A673 (cell line): ENCODE measurements at regions not wholly inside any gene's neighbourhood (a gene's known extent, or its start where the extent isn't known, plus 50 kb on each side); places are given as distances from the start of the nearest gene placed in this dataset.

Experiments
- BruUV-seq: library from RNA; stranded (reverse); fragments of 400-500 nt; replicated peaks from 2 replicates; lab custom pipeline; 2021; lab: Mats Ljungman, UMichigan
- CTCF ChIA-PET: fragments of 300-600 bp; sonication (Branson Sonifier 250); formaldehyde crosslinking; loops from one replicate; lab custom pipeline; 2022; ENCODE audit warnings: antibody characterized with exemption; lab: Charles Lee
- POLR2A ChIA-PET: fragments of 300-600 bp; sonication (Branson Sonifier 250); formaldehyde crosslinking; loops from one replicate; lab custom pipeline; 2022; ENCODE audit warnings: antibody characterized with exemption; ENCODE audit not compliant: low non-redundant PET; lab: Charles Lee
- DNase-seq: peaks from one replicate; pipeline ENCODE4 v3.0.0-alpha.2; 2015; ENCODE audit warnings: low spot score
- H3K27ac ChIP-seq: fragments of 200-600 bp; sonication (generic); 2 replicates; pipeline ENCODE4 v1.5.1; 2016; ENCODE audit warnings: mixed run types, low read depth, mild to moderate bottlenecking, mixed read lengths, antibody characterized with exemption, low read length; ENCODE audit not compliant: poor library complexity, severe bottlenecking
- H3K27me3 ChIP-seq: fragments of 200-600 bp; sonication (generic); replicated peaks from 2 replicates; pipeline ENCODE4 v1.6.1; 2017; ENCODE audit warnings: mixed run types, low read depth, mild to moderate bottlenecking, mixed read lengths, antibody characterized with exemption, low read length; ENCODE audit not compliant: insufficient read depth, poor library complexity
- H3K36me3 ChIP-seq: fragments of 200-600 bp; sonication (generic); 2 replicates; pipeline ENCODE4 v1.6.1; 2016; ENCODE audit warnings: mixed run types, mild to moderate bottlenecking, mixed read lengths, antibody characterized with exemption, low read length; ENCODE audit not compliant: insufficient read depth, poor library complexity, severe bottlenecking
- H3K4me1 ChIP-seq: fragments of 200-600 bp; sonication (generic); 2 replicates; pipeline ENCODE4 v1.6.1; 2017; ENCODE audit warnings: mixed run types, mild to moderate bottlenecking, mixed read lengths, antibody characterized with exemption, low read length; ENCODE audit not compliant: insufficient read depth, poor library complexity, severe bottlenecking
- H3K4me3 ChIP-seq: fragments of 200-600 bp; sonication (generic); 2 replicates; pipeline ENCODE4 v1.5.1; 2016; ENCODE audit warnings: low read depth, mixed run types, mild to moderate bottlenecking, mixed read lengths, low read length; ENCODE audit not compliant: poor library complexity, severe bottlenecking
- H3K9me3 ChIP-seq: fragments of 200-600 bp; sonication (generic); 2 replicates; pipeline ENCODE4 v1.6.1; 2016; ENCODE audit warnings: mixed run types, low read depth, mild to moderate bottlenecking, mixed read lengths, antibody characterized with exemption, low read length; ENCODE audit not compliant: poor library complexity, severe bottlenecking
- CTCF ChIP-seq: fragments of 300-800, 200-600 bp; sonication (generic); conservative IDR thresholded peaks from 2 replicates; pipeline ENCODE4 v1.5.1; 2017; ENCODE audit warnings: low read depth, mild to moderate bottlenecking, antibody characterized with exemption, low read length, moderate library complexity, mixed read lengths
- EZH2 ChIP-seq: fragments of 200-600 bp; sonication (generic); IDR thresholded peaks from 2 replicates; pipeline ENCODE4 v1.6.1; 2017; ENCODE audit warnings: borderline replicate concordance, low read depth, mild to moderate bottlenecking, mixed read lengths, antibody characterized with exemption, low read length; ENCODE audit not compliant: poor library complexity, severe bottlenecking
- intact Hi-C: fragments of 100-400 bp; cut with micrococcal nuclease; formaldehyde crosslinking; loops from one replicate; pipeline ENCODE4 v1.10.0; 2022; ENCODE audit not compliant: unreplicated experiment

GRCh38 chr20:7207186-7207798 lies 439.8 kb downstream of the BMP2 start:
- Histone ChIP-seq H3K27ac (no peak overlapping the region), H3K27me3 (no peaks in the 10 kb centered on the region), H3K4me1 (no peaks in the 10 kb centered on the region), H3K36me3 (no peaks in the 10 kb centered on the region), H3K4me3 (no peak overlapping the region), H3K9me3 (no peaks in the 10 kb centered on the region)
- BruUV-seq = no TSS peak
- intact Hi-C loops = no loop called here
- TF ChIP-seq CTCF (no peak), EZH2 (no peak)
- CTCF ChIA-PET = no interaction called here
- POLR2A ChIA-PET = no interaction called here
- no peak for DNase-seq

GRCh38 chr20:7210910-7211309 lies 443.4 kb downstream of the BMP2 start:
- ChIA-PET CTCF (no interaction called here), POLR2A (no interaction called here)
- no peak for DNase-seq
- intact Hi-C loops = no loop called here
- no TSS peak for BruUV-seq
- Histone ChIP-seq H3K36me3 (no peaks in the 10 kb centered on the region), H3K27me3 (no peaks in the 10 kb centered on the region), H3K27ac (no peak overlapping the region), H3K9me3 (no peaks in the 10 kb centered on the region), H3K4me3 (no peak overlapping the region), H3K4me1 (no peaks in the 10 kb centered on the region)
- TF ChIP-seq EZH2 (no peak), CTCF (no peak)

- TF ChIP-seq EZH2 (no peak), CTCF (no peak)
- Histone ChIP-seq H3K4me1 (no peaks in the 10 kb centered on the region), H3K4me3 (no peak overlapping the region), H3K36me3 (no peaks in the 10 kb centered on the region), H3K27me3 (no peaks in the 10 kb centered on the region), H3K27ac (no peak overlapping the region), H3K9me3 (peaks cover 3% of the 10 kb centered on the region)
- no peak for DNase-seq
- ChIA-PET POLR2A (no interaction called here), CTCF (no interaction called here)
- no TSS peak for BruUV-seq
- intact Hi-C loops = no loop called here
Observed at GRCh38 chr20:7214081-7214740, 446.7 kb downstream of the BMP2 start.
